GM12878 (cell line): ENCODE measurements at regions not wholly inside any gene's neighbourhood (a gene's known extent, or its start where the extent isn't known, plus 50 kb on each side); places are given as distances from the start of the nearest gene placed in this dataset.

Experiments used
- BACH1 ChIP-seq: fragments of 450-650 bp; IDR thresholded peaks from 2 replicates; pipeline ENCODE4 v1.6.1; 2017; ENCODE audit warnings: mild to moderate bottlenecking, borderline replicate concordance
- BMI1 ChIP-seq: fragments of 450-650 bp; IDR thresholded peaks from 2 replicates; pipeline ENCODE4 v1.6.1; 2016; ENCODE audit warnings: mild to moderate bottlenecking, moderate library complexity, borderline replicate concordance
- CBX3 ChIP-seq: fragments of 200-600 bp; sonication (generic); IDR thresholded peaks from 2 replicates; pipeline ENCODE4 v1.6.1; 2016; ENCODE audit warnings: low read depth, borderline replicate concordance
- CHD1 ChIP-seq: IDR thresholded peaks from 2 replicates; pipeline ENCODE4 v1.6.1; 2012; ENCODE audit warnings: low read depth, low read length, improper control_type of control experiment
- EED ChIP-seq: sonication (generic); IDR thresholded peaks from 2 replicates; pipeline ENCODE4 v1.6.1; 2016; ENCODE audit warnings: antibody characterized with exemption, low read depth
- EP300 ChIP-seq, 2 experiments: fragments of 150-350 bp in 1 of 2; IDR thresholded peaks; 2 replicates each; pipeline ENCODE4 v1.6.1; 2011 to 2012; ENCODE audit warnings: low read depth in 2 of 2, low read length in 2 of 2, borderline replicate concordance in 1 of 2, improper control_type of control experiment in 1 of 2, inconsistent platforms in 1 of 2; ENCODE audit not compliant: control insufficient read depth in 1 of 2
- ETV6 ChIP-seq, 2 experiments: fragments of 450-650 bp in 1 of 2; IDR thresholded peaks in 1 of 2; conservative IDR thresholded peaks in 1 of 2; 2 replicates each; pipeline ENCODE4 v1.6.1; 2014; ENCODE audit warnings: antibody characterized with exemption in 1 of 2, borderline replicate concordance in 1 of 2, low read depth in 1 of 2, mild to moderate bottlenecking in 1 of 2, moderate library complexity in 1 of 2
- GATAD2B ChIP-seq: fragments of 450-650 bp; conservative IDR thresholded peaks from 2 replicates; pipeline ENCODE4 v1.6.1; 2017; ENCODE audit warnings: low read depth, mild to moderate bottlenecking, moderate library complexity
- HCFC1 ChIP-seq: fragments of 150-350 bp; IDR thresholded peaks from 2 replicates; pipeline ENCODE4 v1.6.1; 2014; ENCODE audit warnings: low read length
- HDAC6 ChIP-seq: fragments of 200-600 bp; sonication (generic); IDR thresholded peaks from one replicate; pipeline ENCODE4 v1.8.0; 2017; ENCODE audit warnings: antibody characterized with exemption; ENCODE audit not compliant: unreplicated experiment
- IRF4 ChIP-seq: IDR thresholded peaks from 2 replicates; pipeline ENCODE4 v1.6.1; 2011; ENCODE audit warnings: low read depth, low read length
- NBN ChIP-seq: fragments of 450-650 bp; IDR thresholded peaks from 2 replicates; pipeline ENCODE4 v1.6.1; 2016
- PBX3 ChIP-seq: IDR thresholded peaks from 2 replicates; pipeline ENCODE4 v1.6.1; 2011; ENCODE audit warnings: mild to moderate bottlenecking, low read depth, low read length, moderate library complexity; ENCODE audit not compliant: insufficient replicate concordance
- POLR2A ChIP-seq: IDR thresholded peaks from 2 replicates; pipeline ENCODE4 v1.6.1; 2011; ENCODE audit warnings: low read depth, mild to moderate bottlenecking, low read length
- RAD21 ChIP-seq: IDR thresholded peaks from 2 replicates; pipeline ENCODE4 v1.6.1; 2011; ENCODE audit warnings: mild to moderate bottlenecking, low read depth, low read length, moderate library complexity; ENCODE audit not compliant: insufficient read depth
- RELA ChIP-seq: fragments of 450-650 bp; IDR thresholded peaks from 2 replicates; pipeline ENCODE4 v1.8.0; 2014; ENCODE audit warnings: borderline replicate concordance; ENCODE audit not compliant: partially characterized antibody
- REST ChIP-seq: IDR thresholded peaks from 2 replicates; pipeline ENCODE4 v1.6.1; 2012; ENCODE audit warnings: mild to moderate bottlenecking, low read depth, low read length
- SIX5 ChIP-seq: IDR thresholded peaks from 2 replicates; pipeline ENCODE4 v1.6.1; 2011; ENCODE audit warnings: mild to moderate bottlenecking, low read depth, low read length, moderate library complexity; ENCODE audit not compliant: severe bottlenecking
- SMC3 ChIP-seq: IDR thresholded peaks from 2 replicates; pipeline ENCODE4 v1.6.1; 2011; ENCODE audit warnings: low read length, improper control_type of control experiment, borderline replicate concordance
- SPI1 ChIP-seq: IDR thresholded peaks from 2 replicates; pipeline ENCODE4 v1.6.1; 2011; ENCODE audit warnings: low read depth, mild to moderate bottlenecking, low read length, moderate library complexity, borderline replicate concordance; ENCODE audit not compliant: insufficient read depth
- SUPT20H ChIP-seq: IDR thresholded peaks from 2 replicates; pipeline ENCODE4 v1.6.1; 2011; ENCODE audit warnings: low read depth, mild to moderate bottlenecking, low read length, moderate library complexity, borderline replicate concordance; ENCODE audit not compliant: control insufficient read depth
- ZBED1 ChIP-seq: IDR thresholded peaks from 2 replicates; pipeline ENCODE4 v1.6.1; 2016; ENCODE audit warnings: borderline replicate concordance
- ZNF217 ChIP-seq: fragments of 450-650 bp; IDR thresholded peaks from 2 replicates; pipeline ENCODE4 v1.6.1; 2017; ENCODE audit warnings: antibody characterized with exemption, mild to moderate bottlenecking
- ZNF24 ChIP-seq: fragments of 450-650 bp; IDR thresholded peaks from 2 replicates; pipeline ENCODE4 v1.6.1; 2017; ENCODE audit warnings: antibody characterized with exemption, mild to moderate bottlenecking
- ZNF687 ChIP-seq: fragments of 450-650 bp; IDR thresholded peaks from 2 replicates; pipeline ENCODE4 v1.6.1; 2017; ENCODE audit warnings: mild to moderate bottlenecking, moderate library complexity

GRCh38 chr3:177591379-177591778 lies 394.1 kb upstream of the TBL1XR1 start (continued):
- TF ChIP-seq RAD21 = no peak
- peak in 1 of 2 experiments; percentile 38; a peak in 1 of 4 replicates for TF ChIP-seq ETV6 (conservative IDR thresholded peaks at IDR 0.05 in 1 of 2, IDR thresholded peaks at IDR 0.05 in 1 of 2; ENCODE audit: borderline replicate concordance in 1 of 2, low read depth in 1 of 2)
- peak; percentile 80 for TF ChIP-seq EED
- TF ChIP-seq GATAD2B = no peak
- TF ChIP-seq ZBED1 = no peak
- no peak for TF ChIP-seq CBX3
- TF ChIP-seq SMC3 = no peak
- TF ChIP-seq ZNF687 = no peak
- no peak for TF ChIP-seq POLR2A
- TF ChIP-seq CHD1 = no peak
- no peak for TF ChIP-seq EP300 (IDR thresholded peaks at IDR 0.05; ENCODE audit: borderline replicate concordance in 1 of 2, control insufficient read depth in 1 of 2, low read depth in 2 of 2, low read length in 2 of 2)
- TF ChIP-seq HDAC6 = no peak
- no peak for TF ChIP-seq RELA
- no peak for TF ChIP-seq PBX3
- TF ChIP-seq IRF4 = 0 out of 2 replicates have a peak, but pooled peaks have one; percentile 45
- no peak for TF ChIP-seq BACH1
- TF ChIP-seq NBN = no peak
- no peak for TF ChIP-seq REST
- no peak for TF ChIP-seq BMI1
- TF ChIP-seq ZNF24 = no peak
- TF ChIP-seq SIX5 = no peak
- TF ChIP-seq HCFC1 = no peak
- no peak for TF ChIP-seq SUPT20H
- TF ChIP-seq SPI1 = peak; percentile 54; the same call in 1 of the 2 replicates
- no peak for TF ChIP-seq ZNF217
- TF ChIP-seq, all 136 proteins: peak for 11
